ENCODE measurements at regions not wholly inside any gene's neighbourhood (a gene's known extent, or its start where the extent isn't known, plus 50 kb on each side); places are given as distances from the start of the nearest gene placed in this dataset.

DNA sequence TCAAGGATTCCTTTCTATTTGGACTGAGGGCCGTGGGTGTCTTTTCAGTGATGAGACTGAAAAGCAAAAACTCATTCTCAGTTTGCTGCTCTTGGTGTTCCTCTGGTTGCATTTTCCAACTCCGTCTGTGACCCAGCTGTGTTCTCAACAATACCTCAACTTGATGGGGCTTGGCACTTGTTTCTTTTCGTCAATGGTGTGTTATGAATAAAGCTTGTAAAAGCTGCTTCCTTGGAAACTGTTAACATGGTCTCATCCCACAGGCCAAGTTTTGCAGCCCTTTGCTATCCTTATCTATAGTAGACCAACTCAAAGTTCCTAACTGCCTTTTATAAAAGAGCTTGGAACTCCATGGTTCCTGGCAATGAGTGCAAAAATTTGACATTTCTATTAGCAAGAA, 142.5 kb upstream of the UBE2E1 start (continued):
- TF ChIP-seq REST (IDR thresholded peaks at IDR 0.05) = no peak
- no peak for TF ChIP-seq HNF4A (conservative IDR thresholded peaks at IDR 0.05)

GRCh38 chr3:23663661-23664186, 142.0 kb upstream of the UBE2E1 start:
- no peaks in the 10 kb centered on the region for H3K4me1 ChIP-seq (ENCODE audit: control insufficient read depth in 4 of 4, insufficient read depth in 4 of 4, low read length in 3 of 4)
- H3K9ac ChIP-seq (ENCODE audit: low read depth in 1 of 2, low read length in 2 of 2) = no peak overlapping the region
- no peak overlapping the region for H3K4me3 ChIP-seq (ENCODE audit: low read depth in 1 of 3, low read length in 3 of 3)
- WGBS = 73% methylated on average over 5 of the region's 5 CpGs
- TF ChIP-seq CTCF (IDR thresholded peaks at IDR 0.05; ENCODE audit: low read depth, low read length, missing input control) (no peak), FOXA2 (IDR thresholded peaks at IDR 0.05) (no peak), YY1 (IDR thresholded peaks at IDR 0.05) (no peak), JUND (IDR thresholded peaks at IDR 0.05) (no peak), NR2F2 (IDR thresholded peaks at IDR 0.05) (no peak), ZBTB33 (IDR thresholded peaks at IDR 0.05) (no peak), HNF4A (conservative IDR thresholded peaks at IDR 0.05) (no peak), GABPA (IDR thresholded peaks at IDR 0.05 in 1 of 2, conservative IDR thresholded peaks at IDR 0.05 in 1 of 2) (no peak), SP1 (IDR thresholded peaks at IDR 0.05) (no peak), REST (IDR thresholded peaks at IDR 0.05) (no peak), EGR1 (IDR thresholded peaks at IDR 0.05; ENCODE audit: low read depth in 2 of 2) (no peak)
- TF ChIP-seq, protein P1, sequence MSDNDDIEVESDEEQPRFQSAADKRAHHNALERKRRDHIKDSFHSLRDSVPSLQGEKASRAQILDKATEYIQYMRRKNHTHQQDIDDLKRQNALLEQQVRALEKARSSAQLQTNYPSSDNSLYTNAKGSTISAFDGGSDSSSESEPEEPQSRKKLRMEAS (IDR thresholded peaks at IDR 0.05) = no peak
- no peak overlapping the region for H3K27ac ChIP-seq (ENCODE audit: low read depth in 1 of 2, low read length in 2 of 2)
- H3K36me3 ChIP-seq (ENCODE audit: control insufficient read depth in 4 of 4, insufficient read depth in 3 of 4, low read depth in 1 of 4, low read length in 3 of 4) = no peaks in the 10 kb centered on the region
- H3K9me3 ChIP-seq (ENCODE audit: control insufficient read depth in 4 of 4, low read length in 3 of 4) = no peaks in the 10 kb centered on the region
- DNase-seq (ENCODE audit: low spot score) = no peak
- peaks cover 0 to 2% (median 0%) of the 10 kb centered on the region in 4 donors for H3K27me3 ChIP-seq (ENCODE audit: control insufficient read depth in 4 of 4, insufficient read depth in 4 of 4, low read length in 3 of 4)

Measured in liver (tissue), 8 donors.